Thyroid gland (tissue), 4 donors: ENCODE measurements at regions not wholly inside any gene's neighbourhood (a gene's known extent, or its start where the extent isn't known, plus 50 kb on each side); places are given as distances from the start of the nearest gene placed in this dataset.

ENCODE experiments used
- POLR2A ChIP-seq, 2 donors: fragments of 450-650 bp; IDR thresholded peaks; one replicate each; pipeline ENCODE4 v1.6.1; 2017; ENCODE audit warnings: antibody characterized with exemption in 2 of 2, mild to moderate bottlenecking in 2 of 2, moderate library complexity in 1 of 2
- TF ChIP-seq, protein P1 (sequence below), 6 experiments: fragments of 200-600 bp in 3 of 6; fragments of 450-650 bp in 3 of 6; sonication (generic) in 3 of 6; IDR thresholded peaks; one replicate each; pipeline ENCODE4 v1.5.1; 2016 to 2019; ENCODE audit warnings: antibody characterized with exemption in 6 of 6, mild to moderate bottlenecking in 2 of 6, inconsistent platforms in 1 of 6, moderate library complexity in 1 of 6

- TF ChIP-seq, protein P1, sequence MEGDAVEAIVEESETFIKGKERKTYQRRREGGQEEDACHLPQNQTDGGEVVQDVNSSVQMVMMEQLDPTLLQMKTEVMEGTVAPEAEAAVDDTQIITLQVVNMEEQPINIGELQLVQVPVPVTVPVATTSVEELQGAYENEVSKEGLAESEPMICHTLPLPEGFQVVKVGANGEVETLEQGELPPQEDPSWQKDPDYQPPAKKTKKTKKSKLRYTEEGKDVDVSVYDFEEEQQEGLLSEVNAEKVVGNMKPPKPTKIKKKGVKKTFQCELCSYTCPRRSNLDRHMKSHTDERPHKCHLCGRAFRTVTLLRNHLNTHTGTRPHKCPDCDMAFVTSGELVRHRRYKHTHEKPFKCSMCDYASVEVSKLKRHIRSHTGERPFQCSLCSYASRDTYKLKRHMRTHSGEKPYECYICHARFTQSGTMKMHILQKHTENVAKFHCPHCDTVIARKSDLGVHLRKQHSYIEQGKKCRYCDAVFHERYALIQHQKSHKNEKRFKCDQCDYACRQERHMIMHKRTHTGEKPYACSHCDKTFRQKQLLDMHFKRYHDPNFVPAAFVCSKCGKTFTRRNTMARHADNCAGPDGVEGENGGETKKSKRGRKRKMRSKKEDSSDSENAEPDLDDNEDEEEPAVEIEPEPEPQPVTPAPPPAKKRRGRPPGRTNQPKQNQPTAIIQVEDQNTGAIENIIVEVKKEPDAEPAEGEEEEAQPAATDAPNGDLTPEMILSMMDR (IDR thresholded peaks at IDR 0.05): no peak
- TF ChIP-seq POLR2A (IDR thresholded peaks at IDR 0.05): no peak
Measured at GRCh38 chr1:106681939-106682522, 374.4 kb upstream of the PRMT6 start.
